ENCODE measurements at regions not wholly inside any gene's neighbourhood (a gene's known extent, or its start where the extent isn't known, plus 50 kb on each side); places are given as distances from the start of the nearest gene placed in this dataset.

DNA sequence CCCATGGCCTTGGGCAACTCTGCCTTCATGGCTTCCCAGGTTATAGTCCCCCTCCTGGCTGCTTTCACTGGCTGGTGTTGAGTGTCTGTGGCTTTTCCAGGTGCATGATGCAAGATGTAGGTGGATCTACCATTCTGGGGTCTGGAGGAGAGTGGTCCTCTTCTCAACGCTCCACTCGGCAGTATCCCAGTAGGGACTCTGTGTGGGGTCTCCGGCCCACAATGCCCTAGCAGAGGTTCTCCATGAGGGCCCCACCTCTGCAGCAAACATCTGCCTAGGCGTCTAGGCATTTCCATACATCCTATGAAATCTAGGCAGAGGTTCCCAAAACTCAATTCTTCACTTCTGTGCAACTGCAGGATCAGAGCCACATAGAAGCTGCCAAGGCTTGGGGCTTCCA is 763.4 kb upstream of the EPHA5 start:
- H3K27ac ChIP-seq, result no peak overlapping the region
- H3K27me3 ChIP-seq, result no peaks in the 10 kb centered on the region
- no peaks in the 10 kb centered on the region for H3K4me1 ChIP-seq
- TF ChIP-seq, protein P1, sequence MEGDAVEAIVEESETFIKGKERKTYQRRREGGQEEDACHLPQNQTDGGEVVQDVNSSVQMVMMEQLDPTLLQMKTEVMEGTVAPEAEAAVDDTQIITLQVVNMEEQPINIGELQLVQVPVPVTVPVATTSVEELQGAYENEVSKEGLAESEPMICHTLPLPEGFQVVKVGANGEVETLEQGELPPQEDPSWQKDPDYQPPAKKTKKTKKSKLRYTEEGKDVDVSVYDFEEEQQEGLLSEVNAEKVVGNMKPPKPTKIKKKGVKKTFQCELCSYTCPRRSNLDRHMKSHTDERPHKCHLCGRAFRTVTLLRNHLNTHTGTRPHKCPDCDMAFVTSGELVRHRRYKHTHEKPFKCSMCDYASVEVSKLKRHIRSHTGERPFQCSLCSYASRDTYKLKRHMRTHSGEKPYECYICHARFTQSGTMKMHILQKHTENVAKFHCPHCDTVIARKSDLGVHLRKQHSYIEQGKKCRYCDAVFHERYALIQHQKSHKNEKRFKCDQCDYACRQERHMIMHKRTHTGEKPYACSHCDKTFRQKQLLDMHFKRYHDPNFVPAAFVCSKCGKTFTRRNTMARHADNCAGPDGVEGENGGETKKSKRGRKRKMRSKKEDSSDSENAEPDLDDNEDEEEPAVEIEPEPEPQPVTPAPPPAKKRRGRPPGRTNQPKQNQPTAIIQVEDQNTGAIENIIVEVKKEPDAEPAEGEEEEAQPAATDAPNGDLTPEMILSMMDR (IDR thresholded peaks at IDR 0.05), result no peak
- TF ChIP-seq POLR2A (IDR thresholded peaks at IDR 0.05), result no peak
- no peaks in the 10 kb centered on the region for H3K9me3 ChIP-seq
- no peaks in the 10 kb centered on the region for H3K36me3 ChIP-seq
- H3K4me3 ChIP-seq, result no peak overlapping the region
- intact Hi-C loops (cut with DNase I; ENCODE audit: low total_unique reads), result no loop called here
- DNase-seq, result no peak

DNA sequence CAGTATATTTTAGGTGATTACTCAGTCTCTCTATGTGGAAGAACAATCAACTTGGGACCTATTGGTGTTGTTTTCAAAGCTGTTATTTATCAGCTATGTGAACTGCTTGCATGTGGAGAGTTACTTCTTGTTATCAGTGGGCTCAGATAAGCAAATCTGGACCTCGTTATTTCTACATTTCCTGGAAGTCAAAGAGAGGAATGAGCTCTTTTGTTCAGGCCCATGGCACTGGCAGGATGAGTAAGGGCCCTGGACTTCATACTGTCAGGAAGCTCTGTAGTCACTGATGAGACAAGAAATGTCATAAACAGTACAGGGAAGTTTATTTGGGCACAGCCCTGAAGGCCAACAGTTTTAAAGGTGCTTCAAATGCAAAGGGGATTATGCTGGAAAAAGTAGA is 760.6 kb upstream of the EPHA5 start:
- Histone ChIP-seq H3K27me3 (no peaks in the 10 kb centered on the region), H3K4me1 (no peaks in the 10 kb centered on the region), H3K27ac (no peak overlapping the region), H3K36me3 (no peaks in the 10 kb centered on the region), H3K4me3 (no peak overlapping the region), H3K9me3 (no peaks in the 10 kb centered on the region)
- no peak for DNase-seq
- intact Hi-C loops (cut with DNase I; ENCODE audit: low total_unique reads), result no loop called here
- TF ChIP-seq POLR2A (IDR thresholded peaks at IDR 0.05), result no peak
- TF ChIP-seq, protein P1 (IDR thresholded peaks at IDR 0.05), result no peak

DNA sequence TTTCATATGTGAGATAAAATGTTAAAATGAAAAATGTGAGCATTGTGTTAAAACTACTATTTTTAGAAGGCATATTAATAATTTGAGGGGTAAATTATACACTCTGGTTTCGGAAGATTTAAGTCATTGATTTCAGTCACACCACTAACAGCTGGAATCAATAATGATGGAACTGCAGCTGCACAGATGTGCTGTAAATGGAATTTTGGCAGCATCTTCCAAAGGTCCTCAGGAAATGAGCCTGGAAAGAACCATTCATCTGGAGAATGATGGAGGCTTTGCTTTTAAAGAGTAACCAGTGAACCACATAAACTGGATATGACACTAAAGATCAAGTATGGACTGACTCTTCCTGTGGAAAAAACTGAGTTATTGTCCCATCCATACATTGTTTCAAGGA is 759.0 kb upstream of the EPHA5 start:
- H3K27me3 ChIP-seq, result no peaks in the 10 kb centered on the region
- no peaks in the 10 kb centered on the region for H3K4me1 ChIP-seq
- no peaks in the 10 kb centered on the region for H3K9me3 ChIP-seq
- no peaks in the 10 kb centered on the region for H3K36me3 ChIP-seq
- DNase-seq, result no peak
- intact Hi-C loops (cut with DNase I; ENCODE audit: low total_unique reads), result no loop called here
- H3K4me3 ChIP-seq, result no peak overlapping the region
- no peak for TF ChIP-seq POLR2A (IDR thresholded peaks at IDR 0.05)
- TF ChIP-seq, protein P1 (IDR thresholded peaks at IDR 0.05), result no peak
- no peak overlapping the region for H3K27ac ChIP-seq

DNA sequence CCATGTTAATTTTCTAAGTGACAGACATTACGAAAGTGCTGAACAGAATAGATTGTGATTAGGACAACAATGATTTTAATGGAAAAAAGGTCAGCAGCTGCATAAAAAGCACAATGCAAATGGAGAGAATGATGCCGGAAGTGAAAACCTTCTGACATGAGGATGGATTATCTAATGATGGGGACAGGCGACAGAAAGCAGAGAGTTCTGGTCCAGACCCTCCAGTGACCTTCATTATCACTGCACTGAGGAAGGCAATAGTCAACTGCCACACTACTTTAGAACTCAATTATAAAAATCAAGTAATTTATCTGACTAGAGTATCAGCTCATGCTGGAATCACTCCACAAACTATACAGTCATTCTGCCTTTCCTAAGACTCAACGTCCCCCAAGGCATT is 746.1 kb upstream of the EPHA5 start:
- no peak overlapping the region for H3K4me3 ChIP-seq
- no peaks in the 10 kb centered on the region for H3K9me3 ChIP-seq
- TF ChIP-seq, protein P1 (IDR thresholded peaks at IDR 0.05), result no peak
- TF ChIP-seq POLR2A (IDR thresholded peaks at IDR 0.05), result no peak
- H3K27ac ChIP-seq, result no peak overlapping the region
- no peaks in the 10 kb centered on the region for H3K27me3 ChIP-seq
- no peaks in the 10 kb centered on the region for H3K4me1 ChIP-seq
- intact Hi-C loops (cut with DNase I; ENCODE audit: low total_unique reads), result no loop called here
- DNase-seq, result no peak
- no peaks in the 10 kb centered on the region for H3K36me3 ChIP-seq

DNA sequence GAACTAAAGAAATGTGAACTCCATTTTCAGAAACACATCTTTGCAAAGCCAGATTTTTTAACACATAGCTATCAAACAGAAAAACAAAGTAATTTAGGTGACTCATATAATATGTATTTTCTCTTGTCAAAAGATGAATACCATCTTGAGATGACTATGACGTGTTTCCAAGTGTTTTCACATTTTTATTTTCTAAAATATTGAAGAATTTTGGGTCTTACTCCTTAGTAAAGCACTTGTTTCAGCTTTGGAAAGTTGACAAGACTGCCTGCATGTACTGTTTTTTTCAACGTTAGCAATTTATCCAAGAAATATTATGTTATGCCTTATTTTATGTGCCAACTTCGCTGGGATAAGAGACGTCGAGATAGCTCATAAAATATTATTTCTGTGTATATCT is 733.9 kb upstream of the EPHA5 start:
- intact Hi-C loops (cut with DNase I; ENCODE audit: low total_unique reads), result no loop called here
- Histone ChIP-seq H3K36me3 (no peaks in the 10 kb centered on the region), H3K4me3 (no peak overlapping the region), H3K27ac (no peak overlapping the region), H3K27me3 (no peaks in the 10 kb centered on the region), H3K4me1 (no peaks in the 10 kb centered on the region), H3K9me3 (no peaks in the 10 kb centered on the region)
- no peak for DNase-seq
- no peak for TF ChIP-seq POLR2A (IDR thresholded peaks at IDR 0.05)

DNA sequence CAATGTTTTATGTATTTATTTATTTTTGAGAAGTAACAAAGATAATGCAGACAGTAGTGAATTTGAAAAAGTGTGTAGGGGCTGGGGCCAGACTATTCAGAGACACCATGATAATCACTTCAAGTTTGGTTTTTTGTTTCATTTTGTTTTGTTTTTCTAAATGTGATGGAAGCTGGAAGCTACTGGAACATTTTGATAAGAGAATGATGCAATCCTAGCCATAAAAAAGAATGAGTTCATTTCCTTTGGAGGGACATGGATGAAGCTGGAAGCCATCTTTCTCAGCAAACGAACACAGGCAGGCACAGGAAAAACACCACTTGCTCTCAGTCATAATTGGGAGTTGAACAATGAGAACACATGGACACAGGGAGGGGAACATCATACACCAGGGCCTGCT is 706.6 kb upstream of the EPHA5 start:
- intact Hi-C loops (cut with DNase I; ENCODE audit: low total_unique reads), result no loop called here
- TF ChIP-seq, protein P1 (IDR thresholded peaks at IDR 0.05), result no peak
- TF ChIP-seq POLR2A (IDR thresholded peaks at IDR 0.05), result no peak
- no peaks in the 10 kb centered on the region for H3K27me3 ChIP-seq
- no peaks in the 10 kb centered on the region for H3K36me3 ChIP-seq
- DNase-seq, result no peak
- no peak overlapping the region for H3K27ac ChIP-seq
- no peaks in the 10 kb centered on the region for H3K4me1 ChIP-seq
- H3K4me3 ChIP-seq, result no peak overlapping the region
- no peaks in the 10 kb centered on the region for H3K9me3 ChIP-seq

Measured in uterus (tissue), 3 donors.